Astrocyte (in vitro differentiated cells and primary cell): ENCODE measurements at regions not wholly inside any gene's neighbourhood (a gene's known extent, or its start where the extent isn't known, plus 50 kb on each side); places are given as distances from the start of the nearest gene placed in this dataset.

Experiments
- DNase-seq: peaks from one replicate; pipeline ENCODE4 v3.0.0-alpha.2; 2010; ENCODE audit warnings: low read depth
- FAIRE-seq: peaks from 2 replicates; lab custom pipeline; 2011; peaks lifted over from hg19 to GRCh38; lab: Jason Lieb, UNC
- H2AFZ ChIP-seq: 2 replicates; pipeline ENCODE4 v1.6.0; 2012; ENCODE audit warnings: low read depth, low read length, inconsistent platforms
- H3K27ac ChIP-seq: 2 replicates; pipeline ENCODE4 v1.5.1; 2011; ENCODE audit warnings: low read depth, low read length, inconsistent platforms
- H3K27me3 ChIP-seq: 2 replicates; pipeline ENCODE4 v1.6.0; 2011; ENCODE audit warnings: low read length, inconsistent platforms; ENCODE audit not compliant: insufficient read depth
- H3K36me3 ChIP-seq: 2 replicates; pipeline ENCODE4 v1.5.1; 2011; ENCODE audit warnings: low read length, inconsistent platforms; ENCODE audit not compliant: insufficient read depth
- H3K4me1 ChIP-seq: 2 replicates; pipeline ENCODE4 v1.5.1; 2011; ENCODE audit warnings: low read length, inconsistent platforms; ENCODE audit not compliant: insufficient read depth
- H3K4me2 ChIP-seq: 2 replicates; pipeline ENCODE4 v1.6.0; 2012; ENCODE audit warnings: low read length, inconsistent platforms
- H3K4me3 ChIP-seq: 2 replicates; pipeline ENCODE4 v1.5.1; 2011; ENCODE audit warnings: low read depth, mild to moderate bottlenecking, low read length, inconsistent platforms; ENCODE audit not compliant: insufficient read depth
- H3K79me2 ChIP-seq: 2 replicates; pipeline ENCODE4 v1.6.0; 2012; ENCODE audit warnings: mild to moderate bottlenecking, low read length, inconsistent platforms; ENCODE audit not compliant: insufficient read depth
- H3K9ac ChIP-seq: 2 replicates; pipeline ENCODE4 v1.6.0; 2012; ENCODE audit warnings: mild to moderate bottlenecking, low read length, inconsistent platforms
- H3K9me3 ChIP-seq: 2 replicates; pipeline ENCODE4 v1.5.1; 2012; ENCODE audit warnings: low read depth, mild to moderate bottlenecking, low read length, inconsistent platforms; ENCODE audit not compliant: insufficient read depth
- H4K20me1 ChIP-seq: 2 replicates; pipeline ENCODE4 v1.6.0; 2012; ENCODE audit warnings: low read length, inconsistent platforms; ENCODE audit not compliant: insufficient read depth
- H3K27ac Mint-ChIP-seq: one replicate; pipeline ENCODE4 v1.8.0; 2021; ENCODE audit warnings: mild to moderate bottlenecking, mixed read lengths; ENCODE audit not compliant: unreplicated experiment
- H3K27me3 Mint-ChIP-seq: one replicate; pipeline ENCODE4 v1.8.0; 2021; ENCODE audit warnings: low read depth, mixed read lengths; ENCODE audit not compliant: unreplicated experiment
- H3K36me3 Mint-ChIP-seq: one replicate; pipeline ENCODE4 v1.8.0; 2021; ENCODE audit warnings: low read depth, mixed read lengths; ENCODE audit not compliant: unreplicated experiment
- H3K4me1 Mint-ChIP-seq: one replicate; pipeline ENCODE4 v1.8.0; 2021; ENCODE audit warnings: low read depth, mixed read lengths; ENCODE audit not compliant: unreplicated experiment
- H3K4me3 Mint-ChIP-seq: one replicate; pipeline ENCODE4 v1.8.0; 2021; ENCODE audit warnings: mild to moderate bottlenecking, moderate library complexity, mixed read lengths; ENCODE audit not compliant: unreplicated experiment
- H3K9me3 Mint-ChIP-seq: one replicate; pipeline ENCODE4 v1.8.0; 2021; ENCODE audit warnings: mild to moderate bottlenecking, mixed read lengths; ENCODE audit not compliant: unreplicated experiment
- CTCF ChIP-seq: IDR thresholded peaks from 2 replicates; pipeline ENCODE4 v1.5.1; 2011; ENCODE audit warnings: low read depth, mild to moderate bottlenecking, inconsistent platforms, low read length, moderate library complexity; ENCODE audit not compliant: insufficient read depth
- EZH2 ChIP-seq: IDR thresholded peaks from 2 replicates; pipeline ENCODE4 v1.6.1; 2012; ENCODE audit warnings: mild to moderate bottlenecking, low read length, inconsistent platforms; ENCODE audit not compliant: insufficient read depth

DNA sequence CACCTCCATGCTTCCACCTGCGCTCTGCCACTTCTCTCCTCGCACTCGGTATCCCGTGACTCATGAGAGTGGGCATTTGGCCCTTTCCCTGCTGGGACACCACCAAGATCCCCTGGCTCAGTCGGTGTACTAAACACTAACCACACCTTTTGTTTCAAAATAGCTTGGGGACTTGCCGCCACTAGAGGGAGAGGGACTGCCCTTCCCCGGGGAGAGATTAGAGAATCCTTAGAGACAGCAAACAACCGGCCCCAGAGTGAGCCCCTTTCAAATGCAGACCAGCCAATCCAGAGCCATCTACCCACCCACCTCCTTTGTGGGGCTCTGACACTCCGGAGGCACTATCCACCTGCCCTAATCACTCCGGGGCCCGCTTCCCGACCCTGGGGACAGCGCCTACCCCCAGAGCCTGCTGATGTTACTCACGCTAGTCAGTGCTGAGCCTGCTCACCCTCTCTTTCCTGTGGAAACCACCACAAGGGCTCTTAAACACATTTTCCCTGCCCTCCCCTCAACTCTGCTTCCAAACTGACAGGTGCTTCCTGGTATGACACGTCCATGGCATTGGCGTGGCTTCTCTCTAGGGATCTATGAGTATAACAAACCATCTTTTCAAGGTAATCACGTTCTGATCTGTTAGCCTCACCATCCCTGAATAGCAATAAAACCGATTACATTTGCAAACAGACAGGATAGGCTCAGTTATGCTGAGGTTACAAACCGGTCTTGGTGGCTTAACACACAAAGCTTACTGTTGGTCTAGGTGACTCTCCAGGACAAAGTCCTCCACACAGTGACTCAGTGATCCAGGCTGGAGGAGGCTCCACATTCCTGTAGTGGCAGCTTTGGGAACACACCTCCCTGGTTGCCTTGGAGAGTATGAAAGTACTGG lies 180.1 kb upstream of the MVB12B start:
- FAIRE-seq (no peak), DNase-seq (no peak)
- no peaks in the 10 kb centered on the region for H3K9me3 ChIP-seq
- H3K79me2 ChIP-seq, result no peaks in the 10 kb centered on the region
- peaks cover 17% of the 10 kb centered on the region for H3K27me3 ChIP-seq
- Mint-ChIP-seq H3K27me3 (peaks cover 32% of the 10 kb centered on the region), H3K27ac (no peak overlapping the region), H3K4me1 (no peaks in the 10 kb centered on the region), H3K4me3 (no peak overlapping the region), H3K9me3 (no peaks in the 10 kb centered on the region), H3K36me3 (no peaks in the 10 kb centered on the region)
- no peak overlapping the region for H3K4me3 ChIP-seq
- H2AFZ ChIP-seq, result no peak overlapping the region
- H4K20me1 ChIP-seq, result no peaks in the 10 kb centered on the region
- TF ChIP-seq CTCF, result peak; percentile 14
- TF ChIP-seq EZH2, result no peak
- H3K36me3 ChIP-seq, result no peaks in the 10 kb centered on the region
- no peak overlapping the region for H3K4me2 ChIP-seq
- no peak overlapping the region for H3K27ac ChIP-seq
- no peak overlapping the region for H3K9ac ChIP-seq
- no peaks in the 10 kb centered on the region for H3K4me1 ChIP-seq

- no peaks in the 10 kb centered on the region for H3K36me3 ChIP-seq
- no peaks in the 10 kb centered on the region for H3K9me3 ChIP-seq
- no peak overlapping the region for H3K4me2 ChIP-seq
- peaks cover 23% of the 10 kb centered on the region for H3K27me3 ChIP-seq
- TF ChIP-seq EZH2 (no peak), CTCF (no peak)
- Mint-ChIP-seq H3K36me3 (no peaks in the 10 kb centered on the region), H3K27me3 (peaks cover 38% of the 10 kb centered on the region), H3K4me3 (no peak overlapping the region), H3K27ac (no peak overlapping the region), H3K9me3 (no peaks in the 10 kb centered on the region), H3K4me1 (no peaks in the 10 kb centered on the region)
- no peaks in the 10 kb centered on the region for H3K79me2 ChIP-seq
- H2AFZ ChIP-seq, result no peak overlapping the region
- no peak for FAIRE-seq
- H3K27ac ChIP-seq, result no peak overlapping the region
- no peaks in the 10 kb centered on the region for H3K4me1 ChIP-seq
- no peak overlapping the region for H3K4me3 ChIP-seq
- no peak overlapping the region for H3K9ac ChIP-seq
- DNase-seq, result no peak
- no peaks in the 10 kb centered on the region for H4K20me1 ChIP-seq
Observed at GRCh38 chr9:126147186-126147935, 179.3 kb upstream of the MVB12B start.
